Neutrophil (primary cell): ENCODE measurements at regions not wholly inside any gene's neighbourhood (a gene's known extent, or its start where the extent isn't known, plus 50 kb on each side); places are given as distances from the start of the nearest gene placed in this dataset.

Experiments used
- H3K27ac ChIP-seq: fragments of 200-600 bp; sonication (generic); 2 replicates; pipeline ENCODE4 v1.5.1; 2016; ENCODE audit warnings: mild to moderate bottlenecking, moderate library complexity
- H3K27me3 ChIP-seq: fragments of 200-600 bp; sonication (generic); 2 replicates; pipeline ENCODE4 v1.6.0; 2016; ENCODE audit warnings: mild to moderate bottlenecking
- H3K36me3 ChIP-seq: fragments of 200-600 bp; sonication (generic); 2 replicates; pipeline ENCODE4 v1.5.1; 2017
- H3K4me1 ChIP-seq, 2 experiments: fragments of 200-600 bp in 1 of 2; sonication (generic) in 1 of 2; 1 replicate in 1 of 2; 2 replicates in 1 of 2; pipeline versions ENCODE4 v1.5.1 to v1.6.1; 2013 to 2016; ENCODE audit warnings: low read depth in 1 of 2, low read length in 1 of 2, mild to moderate bottlenecking in 1 of 2, moderate library complexity in 1 of 2; ENCODE audit not compliant: control insufficient read depth in 1 of 2, insufficient read depth in 1 of 2
- H3K4me3 ChIP-seq, 2 experiments: fragments of 200-600 bp in 1 of 2; sonication (generic) in 1 of 2; 1 replicate in 1 of 2; 2 replicates in 1 of 2; pipeline ENCODE4 v1.5.1; 2013 to 2016; ENCODE audit warnings: low read depth in 1 of 2, low read length in 1 of 2, mild to moderate bottlenecking in 1 of 2, moderate library complexity in 1 of 2
- H3K9me3 ChIP-seq: fragments of 200-600 bp; sonication (generic); 2 replicates; pipeline ENCODE4 v1.5.1; 2016
- TF ChIP-seq, protein P1 (sequence below): fragments of 200-600 bp; sonication (generic); IDR thresholded peaks from 2 replicates; pipeline ENCODE4 v1.5.1; 2016; ENCODE audit warnings: antibody characterized with exemption

DNA sequence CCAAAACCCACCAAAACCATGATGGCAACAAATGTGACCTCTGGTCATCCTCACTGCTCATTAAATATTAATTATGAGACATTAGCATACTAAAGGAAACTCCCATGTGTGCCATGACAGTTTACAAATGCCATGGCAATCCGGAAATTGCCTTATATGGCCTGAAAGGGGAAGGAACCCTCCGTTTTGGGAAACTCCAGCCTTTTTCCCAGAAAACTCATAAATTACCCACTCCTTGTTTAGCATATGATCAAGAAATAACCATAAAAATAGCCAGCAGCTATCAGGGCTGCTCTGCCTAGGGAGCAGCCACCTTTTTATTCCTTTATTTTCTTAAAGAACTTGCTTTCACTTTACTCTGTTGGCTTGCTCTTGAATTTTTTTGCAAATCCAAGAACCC is 992.7 kb downstream of the NTRK3 start:
- H3K27me3 ChIP-seq, result no peaks in the 10 kb centered on the region
- H3K9me3 ChIP-seq, result no peaks in the 10 kb centered on the region
- TF ChIP-seq, protein P1, sequence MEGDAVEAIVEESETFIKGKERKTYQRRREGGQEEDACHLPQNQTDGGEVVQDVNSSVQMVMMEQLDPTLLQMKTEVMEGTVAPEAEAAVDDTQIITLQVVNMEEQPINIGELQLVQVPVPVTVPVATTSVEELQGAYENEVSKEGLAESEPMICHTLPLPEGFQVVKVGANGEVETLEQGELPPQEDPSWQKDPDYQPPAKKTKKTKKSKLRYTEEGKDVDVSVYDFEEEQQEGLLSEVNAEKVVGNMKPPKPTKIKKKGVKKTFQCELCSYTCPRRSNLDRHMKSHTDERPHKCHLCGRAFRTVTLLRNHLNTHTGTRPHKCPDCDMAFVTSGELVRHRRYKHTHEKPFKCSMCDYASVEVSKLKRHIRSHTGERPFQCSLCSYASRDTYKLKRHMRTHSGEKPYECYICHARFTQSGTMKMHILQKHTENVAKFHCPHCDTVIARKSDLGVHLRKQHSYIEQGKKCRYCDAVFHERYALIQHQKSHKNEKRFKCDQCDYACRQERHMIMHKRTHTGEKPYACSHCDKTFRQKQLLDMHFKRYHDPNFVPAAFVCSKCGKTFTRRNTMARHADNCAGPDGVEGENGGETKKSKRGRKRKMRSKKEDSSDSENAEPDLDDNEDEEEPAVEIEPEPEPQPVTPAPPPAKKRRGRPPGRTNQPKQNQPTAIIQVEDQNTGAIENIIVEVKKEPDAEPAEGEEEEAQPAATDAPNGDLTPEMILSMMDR, result no peak
- no peaks in the 10 kb centered on the region for H3K4me1 ChIP-seq
- H3K36me3 ChIP-seq, result no peaks in the 10 kb centered on the region
- no peak overlapping the region for H3K4me3 ChIP-seq
- H3K27ac ChIP-seq, result no peak overlapping the region

DNA sequence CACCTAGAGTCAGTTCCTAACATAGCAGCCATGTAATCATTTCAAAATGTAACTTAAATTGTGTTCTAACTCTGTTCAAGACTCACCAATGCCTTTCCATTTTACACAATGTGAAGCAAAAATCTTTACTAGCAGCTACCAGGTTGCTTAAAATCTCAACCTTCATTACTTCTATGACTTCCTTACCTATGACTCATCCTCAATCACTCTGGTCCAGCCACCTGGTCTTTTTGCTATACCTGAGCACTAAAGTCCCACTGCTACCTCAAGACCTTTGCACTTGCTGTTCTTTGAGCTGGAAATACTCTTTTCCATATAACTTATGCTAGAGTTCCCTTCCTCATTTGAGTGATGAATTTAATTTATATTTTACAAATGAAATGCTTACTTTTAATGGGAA is 993.2 kb downstream of the NTRK3 start:
- Histone ChIP-seq H3K27ac (no peak overlapping the region), H3K36me3 (no peaks in the 10 kb centered on the region), H3K9me3 (no peaks in the 10 kb centered on the region), H3K27me3 (no peaks in the 10 kb centered on the region), H3K4me3 (no peak overlapping the region), H3K4me1 (no peaks in the 10 kb centered on the region)
- TF ChIP-seq, protein P1, result no peak

DNA sequence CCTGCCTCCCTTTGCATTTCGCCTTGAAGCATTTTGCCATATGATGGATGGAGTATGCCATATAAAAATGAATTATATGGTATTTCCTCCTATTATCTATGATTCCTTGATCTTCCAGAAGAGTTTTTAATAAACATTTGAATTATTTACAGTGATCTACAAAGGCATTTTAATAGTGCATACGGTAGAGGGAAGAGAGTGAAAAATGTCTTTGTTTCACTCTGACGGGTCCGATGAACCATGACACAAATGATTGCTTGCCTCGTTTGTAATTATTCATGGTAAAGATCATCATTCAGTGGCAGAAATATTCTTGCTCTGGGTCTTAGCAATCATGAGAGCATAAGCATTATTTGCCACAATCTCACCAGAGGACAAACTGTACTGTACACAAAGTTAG is 1010.9 kb downstream of the NTRK3 start:
- Histone ChIP-seq H3K36me3 (no peaks in the 10 kb centered on the region), H3K4me1 (no peaks in the 10 kb centered on the region), H3K4me3 (no peak overlapping the region), H3K27ac (no peak overlapping the region), H3K27me3 (no peaks in the 10 kb centered on the region), H3K9me3 (no peaks in the 10 kb centered on the region)
- TF ChIP-seq, protein P1, result no peak

DNA sequence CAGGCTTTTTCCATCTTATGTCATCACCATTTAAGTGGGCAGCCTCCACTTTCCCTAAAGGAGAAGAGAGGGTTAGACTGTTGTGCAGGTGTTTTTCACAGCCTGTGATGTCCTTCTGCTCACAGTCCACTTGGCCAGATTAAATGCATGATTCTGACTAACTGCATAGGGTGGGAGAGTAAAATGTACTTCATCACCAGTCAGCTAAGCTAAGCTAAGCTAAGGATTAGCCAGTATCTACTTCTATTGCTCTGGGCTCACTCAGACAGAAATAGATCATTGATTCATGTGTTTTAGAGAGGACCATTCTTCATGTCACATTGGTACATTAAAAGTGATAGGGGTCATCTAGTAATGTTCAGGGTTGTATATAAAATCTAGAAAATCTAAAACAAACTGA is 1013.1 kb downstream of the NTRK3 start:
- Histone ChIP-seq H3K4me3 (no peak overlapping the region), H3K4me1 (no peaks in the 10 kb centered on the region), H3K27ac (no peak overlapping the region), H3K36me3 (no peaks in the 10 kb centered on the region), H3K9me3 (no peaks in the 10 kb centered on the region), H3K27me3 (no peaks in the 10 kb centered on the region)
- TF ChIP-seq, protein P1, result no peak

DNA sequence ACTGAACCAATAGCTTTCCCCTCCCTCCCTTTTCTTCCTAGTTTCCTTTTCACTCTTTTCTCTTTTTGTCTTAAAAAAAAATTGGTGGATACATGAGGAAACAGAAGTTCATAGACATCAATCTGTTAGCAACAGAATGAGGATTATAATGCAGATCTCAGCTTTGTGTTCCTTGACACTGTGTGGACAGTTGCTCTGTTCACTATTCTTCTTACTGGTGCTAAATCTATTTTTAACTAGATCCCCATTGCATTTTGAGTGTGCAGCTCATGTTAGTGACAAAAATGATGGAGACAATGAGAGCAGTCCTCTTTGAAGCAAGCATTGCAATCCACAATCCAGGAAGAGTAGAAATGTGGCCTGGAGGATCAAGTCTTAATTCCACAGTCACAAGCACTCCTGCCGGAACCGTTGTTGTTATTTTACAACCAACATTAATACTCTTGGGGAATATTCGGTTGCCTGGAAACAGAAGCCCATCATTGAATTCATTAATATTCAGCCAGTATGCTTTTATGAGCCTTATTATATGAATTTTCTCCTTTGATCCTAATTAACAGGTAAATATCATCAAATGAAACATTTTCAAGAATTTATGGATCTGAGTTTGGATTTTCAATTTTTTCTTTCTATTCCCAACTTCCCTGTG is 1016.8 kb downstream of the NTRK3 start:
- Histone ChIP-seq H3K4me1 (no peaks in the 10 kb centered on the region), H3K27me3 (no peaks in the 10 kb centered on the region), H3K36me3 (no peaks in the 10 kb centered on the region), H3K4me3 (no peak overlapping the region), H3K27ac (no peak overlapping the region), H3K9me3 (no peaks in the 10 kb centered on the region)
- TF ChIP-seq, protein P1, result no peak
